ENCODE measurements at regions not wholly inside any gene's neighbourhood (a gene's known extent, or its start where the extent isn't known, plus 50 kb on each side); places are given as distances from the start of the nearest gene placed in this dataset.
"Not testable (repeated sequence)": the region's sequence is repeated elsewhere in the genome, so short reads cannot be mapped to it uniquely, and the experiment has no call there.

GRCh38 chr6:16933532-16933931, 168.3 kb upstream of the STMND1 start:
- H3K4me2 ChIP-seq (ENCODE audit: low read depth, low read length, poor library complexity, severe bottlenecking), result peak overlapping the region; percentile 25

GRCh38 chr6:16932920-16933319, 168.9 kb upstream of the STMND1 start:
- no peaks in the 10 kb centered on the region for H3K9me2 ChIP-seq (replicated peaks; ENCODE audit: low read depth, low read length)
- H3K4me2 ChIP-seq (ENCODE audit: low read depth, low read length, poor library complexity, severe bottlenecking), result no peak overlapping the region
- 0 out of 2 replicates have a peak overlapping the region, but pooled peaks have one; percentile 80 for H2AFZ ChIP-seq (ENCODE audit: low read length)
- H3K9me3 ChIP-seq (ENCODE audit: insufficient read depth, low read depth, low read length), result no peaks in the 10 kb centered on the region
- no peak for TF ChIP-seq EZH2phosphoT487 (IDR thresholded peaks at IDR 0.05; ENCODE audit: borderline replicate concordance)
- no peak for TF ChIP-seq CTCF (conservative IDR thresholded peaks at IDR 0.05; ENCODE audit: low read length)
- H3K4me3 ChIP-seq (ENCODE audit: low read length, poor library complexity, severe bottlenecking), result no peak overlapping the region
- H3K4me1 ChIP-seq (ENCODE audit: insufficient read depth, low read length, poor library complexity, severe bottlenecking), result peaks cover 3% of the 10 kb centered on the region
- no peak overlapping the region for H3K9ac ChIP-seq (ENCODE audit: low read depth, low read length, poor library complexity, severe bottlenecking)
- H3F3A ChIP-seq (ENCODE audit: low read depth), result no peaks in the 10 kb centered on the region
- H3K79me2 ChIP-seq (ENCODE audit: insufficient read depth, low read length), result no peaks in the 10 kb centered on the region
- H4K20me1 ChIP-seq (ENCODE audit: insufficient read depth, low read length, poor library complexity, severe bottlenecking), result no peaks in the 10 kb centered on the region
- no peaks in the 10 kb centered on the region for H3K36me3 ChIP-seq (ENCODE audit: insufficient read depth, low read length)
- H3K27me3 ChIP-seq (ENCODE audit: insufficient read depth, low read length, poor library complexity, severe bottlenecking), result no peaks in the 10 kb centered on the region

More at GRCh38 chr6:16933532-16933931, 168.3 kb upstream of the STMND1 start:
- no peaks in the 10 kb centered on the region for H4K20me1 ChIP-seq (ENCODE audit: insufficient read depth, low read length, poor library complexity, severe bottlenecking)
- no peaks in the 10 kb centered on the region for H3K9me2 ChIP-seq (replicated peaks; ENCODE audit: low read depth, low read length)
- no peak overlapping the region for H3K9ac ChIP-seq (ENCODE audit: low read depth, low read length, poor library complexity, severe bottlenecking)
- H3K36me3 ChIP-seq (ENCODE audit: insufficient read depth, low read length), result no peaks in the 10 kb centered on the region
- no peaks in the 10 kb centered on the region for H3F3A ChIP-seq (ENCODE audit: low read depth)
- TF ChIP-seq EZH2phosphoT487 (IDR thresholded peaks at IDR 0.05; ENCODE audit: borderline replicate concordance), result no peak
- no peak for TF ChIP-seq CTCF (conservative IDR thresholded peaks at IDR 0.05; ENCODE audit: low read length)
- H3K4me3 ChIP-seq (ENCODE audit: low read length, poor library complexity, severe bottlenecking), result no peak overlapping the region
- no peaks in the 10 kb centered on the region for H3K79me2 ChIP-seq (ENCODE audit: insufficient read depth, low read length)
- H3K4me1 ChIP-seq (ENCODE audit: insufficient read depth, low read length, poor library complexity, severe bottlenecking), result peaks cover 3% of the 10 kb centered on the region
- peak overlapping the region; percentile 80 for H2AFZ ChIP-seq (ENCODE audit: low read length)
- H3K9me3 ChIP-seq (ENCODE audit: insufficient read depth, low read depth, low read length), result no peaks in the 10 kb centered on the region
- no peaks in the 10 kb centered on the region for H3K27me3 ChIP-seq (ENCODE audit: insufficient read depth, low read length, poor library complexity, severe bottlenecking)

GRCh38 chr6:16931079-16931478, 169.8 kb upstream of the ATXN1 start:
- not testable (repeated sequence) for H3K4me3 ChIP-seq (ENCODE audit: low read length, poor library complexity, severe bottlenecking); H2AFZ ChIP-seq (ENCODE audit: low read length); H4K20me1 ChIP-seq (ENCODE audit: insufficient read depth, low read length, poor library complexity, severe bottlenecking)

GRCh38 chr6:16930432-16930831, 169.2 kb upstream of the ATXN1 start:
- Histone ChIP-seq H3K4me2 (ENCODE audit: low read depth, low read length, poor library complexity, severe bottlenecking) (no peak overlapping the region), H3K4me3 (ENCODE audit: low read length, poor library complexity, severe bottlenecking) (no peak overlapping the region), H3K9me2 (replicated peaks; ENCODE audit: low read depth, low read length) (no peaks in the 10 kb centered on the region), H4K20me1 (ENCODE audit: insufficient read depth, low read length, poor library complexity, severe bottlenecking) (no peaks in the 10 kb centered on the region), H3F3A (ENCODE audit: low read depth) (no peaks in the 10 kb centered on the region), H3K9me3 (ENCODE audit: insufficient read depth, low read depth, low read length) (no peaks in the 10 kb centered on the region), H3K79me2 (ENCODE audit: insufficient read depth, low read length) (no peaks in the 10 kb centered on the region), H3K27me3 (ENCODE audit: insufficient read depth, low read length, poor library complexity, severe bottlenecking) (no peaks in the 10 kb centered on the region), H3K36me3 (ENCODE audit: insufficient read depth, low read length) (no peaks in the 10 kb centered on the region), H2AFZ (ENCODE audit: low read length) (no peak overlapping the region), H3K9ac (ENCODE audit: low read depth, low read length, poor library complexity, severe bottlenecking) (no peak overlapping the region), H3K4me1 (ENCODE audit: insufficient read depth, low read length, poor library complexity, severe bottlenecking) (peaks cover 3% of the 10 kb centered on the region)
- no peak for TF ChIP-seq EZH2phosphoT487 (IDR thresholded peaks at IDR 0.05; ENCODE audit: borderline replicate concordance)
- TF ChIP-seq CTCF (conservative IDR thresholded peaks at IDR 0.05; ENCODE audit: low read length), result no peak

More at GRCh38 chr6:16931079-16931478, 169.8 kb upstream of the ATXN1 start:
- not testable (repeated sequence) for H3K79me2 ChIP-seq (ENCODE audit: insufficient read depth, low read length); H3K4me1 ChIP-seq (ENCODE audit: insufficient read depth, low read length, poor library complexity, severe bottlenecking); H3K4me2 ChIP-seq (ENCODE audit: low read depth, low read length, poor library complexity, severe bottlenecking); H3K9me2 ChIP-seq (replicated peaks; ENCODE audit: low read depth, low read length); H3F3A ChIP-seq (ENCODE audit: low read depth); H3K27me3 ChIP-seq (ENCODE audit: insufficient read depth, low read length, poor library complexity, severe bottlenecking); H3K9ac ChIP-seq (ENCODE audit: low read depth, low read length, poor library complexity, severe bottlenecking); H3K9me3 ChIP-seq (ENCODE audit: insufficient read depth, low read depth, low read length); H3K36me3 ChIP-seq (ENCODE audit: insufficient read depth, low read length)
